GM12875 (cell line): ENCODE measurements at regions not wholly inside any gene's neighbourhood (a gene's known extent, or its start where the extent isn't known, plus 50 kb on each side); places are given as distances from the start of the nearest gene placed in this dataset.

Experiments
- H3K4me3 ChIP-seq: one replicate; pipeline ENCODE4 v1.5.1; 2011; ENCODE audit warnings: low read depth, low read length, control low read depth
- CTCF ChIP-seq: IDR thresholded peaks from 2 replicates; pipeline ENCODE4 v1.5.1; 2011; ENCODE audit warnings: low read depth, mild to moderate bottlenecking, control low read depth, inconsistent platforms, low read length, moderate library complexity, borderline replicate concordance; ENCODE audit not compliant: insufficient read depth

GRCh38 chr10:78847485-78847884 is 221.3 kb upstream of the ZMIZ1 start:
- TF ChIP-seq CTCF, result no peak
- H3K4me3 ChIP-seq, result no peak overlapping the region

- no peak overlapping the region for H3K4me3 ChIP-seq
- TF ChIP-seq CTCF, result no peak
These were observed 219.7 kb upstream of the ZMIZ1 start for GRCh38 chr10:78849115-78849514.

GRCh38 chr10:78849731-78850130 is 219.0 kb upstream of the ZMIZ1 start:
- TF ChIP-seq CTCF, result no peak

GRCh38 chr10:78850644-78851435 is 217.9 kb upstream of the ZMIZ1 start:
- H3K4me3 ChIP-seq, result no peak overlapping the region
- no peak for TF ChIP-seq CTCF

More at GRCh38 chr10:78849731-78850130, 219.0 kb upstream of the ZMIZ1 start:
- H3K4me3 ChIP-seq, result no peak overlapping the region

GRCh38 chr10:78851647-78852046 is 217.1 kb upstream of the ZMIZ1 start:
- no peak overlapping the region for H3K4me3 ChIP-seq
- TF ChIP-seq CTCF, result no peak

GRCh38 chr10:78852466-78853240 is 216.1 kb upstream of the ZMIZ1 start:
- H3K4me3 ChIP-seq, result no peak overlapping the region
- TF ChIP-seq CTCF, result peak; percentile 42; the same call in 1 of the 2 replicates
